Activated CD8-positive, alpha-beta memory T cell treated with anti-CD3 and anti-CD28 coated beads for 24 hours (primary cell): ENCODE measurements at regions not wholly inside any gene's neighbourhood (a gene's known extent, or its start where the extent isn't known, plus 50 kb on each side); places are given as distances from the start of the nearest gene placed in this dataset.

Experiments
- DNase-seq: peaks from one replicate; pipeline ENCODE4 v3.0.0-alpha.2; 2020

DNA sequence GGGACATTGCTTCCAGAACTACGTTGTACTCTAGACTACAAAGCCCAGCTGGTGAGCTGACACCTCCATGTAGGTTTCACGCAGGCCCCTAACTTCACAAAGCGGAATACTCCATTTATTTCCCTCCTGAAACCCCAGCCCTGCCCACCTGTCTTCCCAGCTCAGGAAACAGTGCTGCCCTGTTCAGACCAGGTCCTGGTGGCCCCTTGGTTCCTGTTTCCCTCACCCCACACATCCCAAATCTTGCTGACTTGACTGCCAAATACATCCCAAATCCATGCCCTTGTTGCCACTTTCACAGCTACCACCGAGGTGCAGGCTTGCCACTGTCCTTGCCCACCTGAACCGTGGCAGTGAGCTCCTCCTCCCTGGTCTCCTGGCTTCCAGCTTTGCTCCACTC lies 113.1 kb upstream of the PTPN1 start:
- DNase-seq: no peak

DNA sequence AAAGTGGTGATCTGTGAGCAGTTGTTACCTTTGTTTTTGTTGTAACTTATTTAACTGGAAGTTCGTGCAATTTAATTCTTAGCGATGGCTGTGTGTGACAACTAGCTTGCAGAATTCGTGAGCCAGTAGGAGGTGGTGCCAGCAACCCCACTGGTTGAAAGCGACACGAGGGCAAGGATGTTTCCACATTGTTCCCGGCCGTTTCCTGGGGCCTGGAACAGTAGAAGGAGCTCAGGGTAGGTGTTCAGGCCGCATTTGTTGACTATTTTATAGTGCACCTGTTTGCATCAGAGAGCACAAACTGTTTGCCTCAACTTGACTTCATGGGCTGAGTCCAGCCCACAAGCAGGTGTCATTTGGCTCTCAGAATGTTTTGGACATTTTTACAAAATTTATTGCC lies 112.1 kb upstream of the PTPN1 start:
- no peak for DNase-seq

DNA sequence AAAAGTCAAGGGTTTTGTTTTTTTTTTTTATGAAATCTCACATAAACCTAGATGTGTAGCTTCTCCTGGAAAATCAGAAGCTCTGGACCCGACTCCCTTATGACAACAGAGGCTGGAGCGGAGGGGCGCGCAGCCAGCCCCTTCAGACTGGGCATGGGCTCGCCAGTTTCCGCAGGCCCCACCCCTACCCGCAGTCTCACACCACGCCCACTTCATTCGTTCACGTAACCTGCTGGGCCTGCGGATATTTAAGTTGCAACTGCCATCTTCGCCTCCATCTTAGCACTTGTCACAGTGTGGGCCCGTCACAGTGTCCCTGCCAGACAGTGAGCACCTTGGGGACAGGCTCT lies 111.7 kb upstream of the PTPN1 start:
- DNase-seq: no peak

DNA sequence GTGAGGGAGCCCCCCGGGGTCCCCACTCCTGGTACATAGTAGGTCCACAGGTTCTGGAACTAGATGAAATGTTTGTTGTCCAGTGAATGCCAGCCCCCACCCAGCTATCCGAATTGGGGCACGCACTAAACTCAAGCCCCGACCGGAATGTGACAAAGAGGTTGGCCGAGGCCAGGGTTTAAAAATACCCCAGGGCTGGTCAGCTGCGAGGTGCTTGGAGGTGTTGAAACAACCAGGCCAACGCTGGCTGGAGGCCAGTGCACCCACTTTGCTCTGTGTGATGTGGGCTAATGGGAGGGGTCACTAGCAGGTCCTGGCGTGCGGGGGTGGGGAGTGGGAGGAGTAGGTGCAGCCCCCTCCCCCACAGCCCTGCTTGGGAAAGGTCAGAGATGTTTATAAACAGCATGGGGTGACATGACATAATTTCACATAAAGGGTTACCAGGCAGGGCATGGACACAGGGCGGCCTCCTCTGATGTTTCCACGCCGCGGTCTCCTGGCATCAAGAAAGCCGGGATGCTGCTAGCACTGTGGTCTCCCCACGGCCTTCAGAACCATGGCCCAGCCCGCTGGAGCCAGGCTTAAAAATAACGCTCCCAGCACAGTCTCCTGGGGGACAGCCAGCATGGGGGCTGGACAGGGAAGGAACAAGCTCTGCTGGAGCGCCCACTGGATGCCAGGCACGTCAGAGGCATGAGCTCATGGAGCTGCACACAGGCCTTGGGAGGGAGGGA lies 111.2 kb upstream of the PTPN1 start:
- DNase-seq: no peak

DNA sequence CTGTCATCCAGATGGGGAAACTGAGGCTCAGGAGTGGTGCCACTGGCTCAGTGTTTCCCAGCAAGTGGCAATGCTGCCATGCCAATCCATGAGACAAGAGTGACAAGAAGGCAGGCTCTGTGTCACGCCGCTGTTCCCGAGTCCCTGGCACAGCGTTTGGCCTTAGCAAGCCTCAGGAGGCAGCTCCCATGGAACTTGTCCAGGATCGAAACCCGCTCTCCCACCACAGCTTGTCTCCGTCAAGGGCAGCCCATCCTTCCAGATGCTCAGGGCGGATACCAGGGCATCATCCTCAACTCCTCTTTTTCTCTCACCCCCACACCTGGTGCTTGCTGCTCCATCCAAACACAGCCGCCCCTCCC lies 110.6 kb upstream of the PTPN1 start:
- DNase-seq: no peak

DNA sequence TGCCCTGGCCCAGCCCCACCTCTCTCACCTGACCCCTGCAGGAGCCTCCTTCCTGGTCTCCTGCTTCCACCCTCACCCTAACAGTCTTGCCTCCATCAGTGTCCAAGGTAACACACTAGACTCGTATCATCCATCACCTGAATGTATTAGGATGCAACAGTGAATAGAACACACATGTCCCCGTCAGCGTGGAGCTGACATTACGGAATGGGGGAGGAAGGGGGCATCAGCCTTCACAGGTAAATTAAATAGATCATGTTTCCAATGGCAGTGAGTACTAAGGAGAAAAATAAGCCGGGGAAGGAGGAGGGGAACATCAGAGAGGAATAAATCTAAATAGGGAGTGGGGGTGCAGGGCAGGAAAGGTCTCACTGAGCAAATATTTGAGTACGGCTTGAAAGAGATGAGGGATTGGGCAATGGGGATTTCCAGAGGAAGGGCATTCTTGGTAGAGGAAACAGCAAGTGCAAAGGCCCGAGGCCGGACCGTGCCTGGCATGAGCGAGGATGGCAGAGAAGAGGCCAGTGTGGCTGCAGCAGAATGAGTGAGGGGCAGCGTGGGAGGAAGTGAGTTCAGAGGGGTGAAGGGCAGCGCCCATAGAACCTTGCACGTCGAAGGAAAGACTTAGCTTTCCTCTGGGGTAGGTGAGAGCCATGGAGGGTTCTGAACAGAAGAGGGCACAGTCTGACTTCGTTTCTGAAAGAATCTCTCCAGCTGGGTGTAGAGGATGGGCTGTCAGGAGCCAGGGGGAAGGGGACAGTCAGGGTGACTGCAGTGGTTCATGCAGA lies 110.1 kb upstream of the PTPN1 start:
- DNase-seq: no peak

DNA sequence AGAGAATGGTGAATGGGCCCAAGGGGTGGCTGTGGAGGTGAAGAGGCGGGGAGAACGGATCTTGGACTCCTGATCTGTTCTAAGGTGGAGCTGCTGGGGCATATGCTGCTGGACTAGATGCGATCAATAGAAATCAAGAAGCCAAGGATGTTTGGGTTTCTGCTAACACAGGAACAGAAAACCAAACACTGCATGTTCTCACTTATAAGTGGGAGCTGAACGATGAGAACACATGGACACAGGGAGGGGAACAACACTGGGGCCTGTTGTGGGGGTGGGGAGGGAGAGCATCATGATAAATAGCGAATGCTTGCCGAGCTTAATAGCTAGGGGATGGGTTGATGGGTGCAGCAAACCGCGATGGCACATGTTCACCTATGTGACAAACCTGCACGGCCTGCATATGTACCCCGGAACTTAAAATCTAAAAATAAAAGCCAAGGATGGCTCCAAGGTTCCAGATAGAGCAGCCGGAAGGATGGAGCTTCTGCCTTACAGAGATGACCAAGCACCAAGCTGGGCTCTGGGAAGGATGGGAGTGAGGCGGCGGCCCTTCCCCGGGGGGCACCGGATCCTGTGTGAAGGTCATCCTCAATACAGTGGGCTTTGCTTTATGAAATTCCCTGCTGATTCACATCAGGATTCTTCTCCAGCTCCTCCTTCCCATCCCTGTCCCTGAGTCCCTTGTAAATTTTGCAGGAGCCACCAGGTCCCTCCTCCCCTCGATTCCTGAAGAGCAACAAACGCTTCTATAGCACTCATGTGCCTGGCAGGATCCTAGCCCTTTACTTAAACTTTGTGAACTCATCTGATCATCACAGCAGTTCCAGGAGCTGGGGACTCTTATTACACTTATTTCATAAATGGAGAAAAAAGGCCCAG lies 109.2 kb upstream of the PTPN1 start:
- DNase-seq: no peak

DNA sequence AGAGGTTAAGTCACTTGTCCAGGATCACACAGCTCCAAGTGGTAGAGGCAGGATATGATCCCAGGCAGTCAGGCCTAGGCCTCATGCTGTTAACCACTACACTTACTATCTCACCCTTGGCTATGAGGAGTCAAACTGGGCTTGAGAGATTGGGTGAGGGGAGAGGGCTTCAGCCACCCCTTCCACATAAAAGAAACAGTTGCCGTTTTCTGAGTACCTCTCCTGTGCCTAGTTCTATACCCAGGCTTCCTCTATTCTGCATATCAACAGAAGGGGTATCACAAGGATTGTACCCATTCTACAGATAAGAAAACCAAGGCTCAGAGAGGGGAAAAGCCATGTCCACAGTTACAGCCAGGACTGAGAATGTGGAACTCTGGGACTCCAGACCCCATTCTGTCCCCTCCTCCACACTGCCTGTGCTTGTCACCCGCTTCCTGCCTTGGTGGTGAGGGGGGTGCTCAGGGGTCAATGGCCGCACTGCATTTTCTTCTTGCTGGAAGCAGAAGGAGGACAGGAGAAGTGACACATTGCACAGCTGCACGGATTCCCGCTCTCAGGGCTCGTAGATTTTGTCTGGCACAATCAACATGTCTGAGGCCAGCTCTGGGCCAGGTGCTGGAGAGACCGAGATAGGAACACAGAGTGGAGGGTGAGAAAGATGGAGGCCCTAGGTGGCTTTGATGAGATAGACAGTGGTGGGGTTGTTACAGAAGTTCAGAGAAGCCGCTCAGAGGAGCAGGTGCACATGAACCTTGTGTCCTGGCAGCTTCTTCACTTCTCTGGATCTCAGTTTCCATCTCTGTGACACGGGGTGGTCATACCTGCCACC lies 108.4 kb upstream of the PTPN1 start:
- no peak for DNase-seq

DNA sequence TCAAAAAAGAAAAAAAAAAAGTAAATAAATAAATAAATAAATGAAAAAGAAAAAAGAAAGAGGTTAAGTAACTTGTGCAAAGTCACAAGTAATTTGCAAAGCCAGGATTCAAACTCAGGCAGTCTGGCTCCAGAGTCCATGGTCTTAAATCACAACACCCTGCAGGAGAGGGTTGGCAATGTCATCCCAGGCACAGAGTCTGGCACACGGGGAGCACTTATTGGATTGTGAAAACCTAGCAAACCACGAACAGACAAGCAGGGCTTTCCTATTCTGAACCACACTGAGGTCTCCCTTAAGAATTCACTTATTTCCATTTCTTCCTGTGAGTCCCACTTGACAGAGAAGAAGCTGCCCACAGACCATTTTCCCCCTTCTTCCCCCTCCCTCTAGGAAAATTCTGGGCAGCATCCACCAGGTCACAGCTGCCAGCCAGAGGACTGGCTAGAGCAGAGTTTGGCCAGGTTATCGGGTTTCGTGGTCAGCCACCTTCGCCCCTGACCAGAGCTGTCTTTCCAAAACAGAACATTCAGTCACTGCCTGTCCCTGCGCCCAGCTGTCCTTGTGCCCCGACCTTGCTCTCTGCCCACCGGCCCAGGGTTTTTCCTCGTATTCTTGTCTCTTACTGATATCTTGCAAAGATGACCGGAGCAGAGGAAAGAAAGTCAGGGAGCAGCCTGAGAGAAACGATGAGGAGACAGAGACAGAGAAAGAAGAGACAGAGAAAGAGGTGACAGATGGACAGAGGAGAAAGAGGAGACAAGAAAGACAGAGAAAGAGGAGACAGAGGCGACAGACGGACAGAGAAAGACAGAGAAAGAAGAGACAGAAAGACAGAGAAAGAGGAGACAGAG lies 106.4 kb upstream of the PTPN1 start:
- DNase-seq: no peak

DNA sequence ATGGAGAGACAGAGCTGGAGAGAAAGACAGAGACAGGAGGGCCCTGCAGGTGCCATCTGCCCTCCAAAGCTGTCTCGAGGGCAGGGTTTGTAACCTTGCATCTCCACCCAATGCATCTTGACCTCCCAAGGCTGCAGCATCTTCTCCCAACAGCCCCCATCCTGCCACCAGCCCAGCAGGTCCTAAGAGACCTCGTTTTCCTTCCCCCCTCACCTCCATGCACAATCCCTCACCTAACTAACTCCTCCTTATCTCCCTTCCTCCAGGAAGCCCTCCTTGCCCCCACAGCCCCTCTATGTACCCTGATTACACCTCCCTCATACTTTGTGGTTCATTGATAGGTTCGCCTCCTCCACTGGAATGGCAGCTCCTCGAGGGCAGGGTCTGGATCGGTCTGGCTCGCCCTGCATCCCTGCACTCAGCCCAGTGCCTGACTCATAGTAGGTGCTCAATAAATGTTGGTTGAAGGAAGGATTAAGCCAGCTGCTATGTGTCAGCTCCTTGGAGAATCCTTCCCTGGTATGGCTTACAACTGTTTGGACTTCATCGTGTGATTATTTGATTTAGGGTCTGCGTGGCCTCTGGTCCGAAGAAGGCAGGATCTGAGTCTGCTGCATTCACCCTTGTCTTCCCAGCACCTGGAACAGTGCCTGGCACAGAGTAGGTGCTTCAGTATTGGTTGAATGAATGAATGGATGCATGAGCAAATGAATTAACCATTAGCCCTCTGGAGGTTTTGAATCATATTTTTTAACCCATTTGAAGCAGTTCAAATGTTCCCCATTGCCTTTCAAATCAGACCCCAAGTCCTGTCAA lies 105.6 kb upstream of the PTPN1 start:
- no peak for DNase-seq

DNA sequence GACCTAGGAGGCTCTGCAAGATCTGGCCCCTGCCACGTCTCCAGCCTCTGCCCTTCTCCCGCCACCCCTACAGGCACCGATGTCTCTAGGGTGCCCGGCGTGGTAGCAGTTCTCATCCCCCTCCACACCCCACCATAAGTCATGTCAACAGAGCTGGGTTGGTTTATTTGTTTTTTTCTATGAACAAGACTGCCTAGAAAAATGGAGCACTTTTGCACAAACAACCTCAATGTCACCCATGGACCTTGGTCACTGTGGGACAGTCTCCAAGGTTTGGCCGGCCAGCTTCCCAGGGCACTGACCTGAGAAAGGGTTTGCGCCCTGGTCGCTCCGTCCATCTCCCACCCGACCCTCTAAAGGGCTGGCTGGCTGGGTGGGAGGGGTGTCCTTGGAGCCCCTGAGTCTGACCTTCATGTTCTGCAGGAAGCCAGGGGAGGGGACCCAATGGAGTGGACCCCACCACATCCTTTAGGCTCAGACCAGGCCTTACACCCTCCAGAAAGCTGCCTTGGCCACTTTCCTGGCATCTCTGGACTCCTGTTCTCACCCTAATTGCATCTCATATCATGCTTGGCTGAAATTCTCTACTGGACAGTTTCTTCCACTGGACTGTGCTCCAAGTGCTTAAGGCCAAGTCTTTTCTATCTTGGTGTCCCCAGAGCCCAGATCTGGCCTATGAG lies 104.8 kb upstream of the PTPN1 start:
- no peak for DNase-seq

DNA sequence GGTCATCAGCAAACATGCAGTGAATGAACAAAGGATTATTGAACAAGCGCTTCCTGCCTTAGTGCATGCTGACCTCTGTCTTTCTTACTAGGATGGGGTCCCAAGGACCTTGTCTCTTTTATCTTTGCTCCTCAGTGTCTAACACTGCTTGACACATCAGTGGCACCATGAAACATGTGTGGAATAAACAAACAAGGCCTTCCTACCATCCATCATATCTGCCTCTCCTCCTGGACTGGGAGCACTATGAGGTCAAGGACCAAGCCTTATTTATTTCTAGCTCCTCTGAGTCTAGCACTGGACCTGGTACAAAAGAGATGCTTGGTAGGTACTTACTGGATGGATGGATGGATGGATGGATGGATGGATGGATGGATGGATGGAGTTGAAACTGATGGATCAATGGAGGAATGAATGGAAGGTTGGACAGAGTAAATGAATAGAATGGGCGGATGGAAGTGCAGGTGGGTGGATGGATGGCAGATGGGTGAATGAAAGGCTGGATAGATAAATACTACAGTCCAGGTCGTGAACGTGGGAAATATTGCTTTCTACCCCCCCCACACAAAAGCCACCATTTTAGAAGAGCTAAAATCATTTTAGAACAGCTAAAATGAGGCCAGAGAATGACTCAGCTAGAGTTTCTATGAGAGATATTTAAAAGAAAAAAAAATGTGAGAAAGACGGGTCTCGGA lies 104.1 kb upstream of the PTPN1 start:
- no peak for DNase-seq

DNA sequence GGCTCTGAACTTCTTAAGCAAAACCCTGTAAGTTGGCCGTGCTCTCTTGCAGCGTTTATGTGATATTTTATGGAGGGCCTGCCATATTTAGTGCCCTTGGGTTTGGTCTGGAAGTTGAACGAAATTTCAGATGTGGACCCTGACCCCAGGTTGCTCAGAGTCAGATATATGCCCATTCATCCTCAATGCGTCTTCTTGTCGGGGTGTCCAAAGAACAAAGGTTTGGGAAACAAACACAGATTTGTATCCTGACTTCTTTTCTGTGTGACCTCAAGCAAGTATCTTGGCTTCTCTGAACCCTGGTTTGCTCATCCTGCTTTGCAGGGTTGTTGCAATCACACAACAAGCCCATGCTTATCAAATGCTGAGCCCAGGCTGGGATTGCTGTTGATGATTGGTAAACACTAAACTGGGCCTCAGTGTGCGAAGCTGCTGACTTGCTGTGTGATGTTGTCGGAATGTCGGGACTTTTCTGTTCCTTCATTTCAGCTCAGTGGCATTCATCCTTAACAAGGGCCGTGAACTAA lies 103.5 kb upstream of the PTPN1 start:
- no peak for DNase-seq

DNA sequence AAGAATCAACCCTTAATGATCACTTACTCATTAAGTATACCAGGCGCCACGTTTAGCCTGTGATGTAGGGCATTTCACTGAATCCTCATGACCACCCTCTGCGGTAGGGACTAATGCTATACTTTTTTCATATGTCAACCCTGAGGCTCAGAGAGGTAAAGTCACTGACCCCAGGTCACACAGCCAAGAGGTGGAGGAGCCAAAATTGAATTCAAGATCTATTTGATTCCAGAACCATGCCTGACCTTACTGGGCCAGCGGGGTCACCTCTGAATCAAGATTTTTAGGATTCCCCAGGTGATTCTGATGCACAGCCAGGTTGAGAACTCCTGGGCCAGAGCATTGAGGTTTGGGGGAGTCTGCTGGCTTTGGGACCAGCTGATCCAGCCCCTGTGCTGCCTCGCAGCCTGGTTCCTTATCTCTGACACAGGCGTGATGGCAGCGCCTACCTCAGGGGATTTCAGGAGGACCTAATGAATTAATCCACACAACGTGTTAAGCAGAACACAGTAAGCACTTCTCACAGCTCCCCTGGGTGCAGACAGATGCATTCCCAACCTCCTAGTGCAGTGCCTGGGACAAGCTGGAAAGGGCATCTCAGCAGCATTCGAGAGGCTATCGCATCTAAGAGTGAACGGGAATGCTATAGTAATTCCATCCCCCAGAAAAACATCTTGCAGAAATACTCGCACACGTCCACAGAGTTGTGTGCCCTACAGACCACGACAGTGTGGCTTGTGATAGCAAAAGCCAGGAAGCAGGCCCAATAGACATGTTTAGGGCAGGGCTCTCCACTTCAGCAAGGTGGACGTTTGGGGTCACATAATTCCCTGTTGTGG lies 101.4 kb upstream of the PTPN1 start:
- DNase-seq: no peak

DNA sequence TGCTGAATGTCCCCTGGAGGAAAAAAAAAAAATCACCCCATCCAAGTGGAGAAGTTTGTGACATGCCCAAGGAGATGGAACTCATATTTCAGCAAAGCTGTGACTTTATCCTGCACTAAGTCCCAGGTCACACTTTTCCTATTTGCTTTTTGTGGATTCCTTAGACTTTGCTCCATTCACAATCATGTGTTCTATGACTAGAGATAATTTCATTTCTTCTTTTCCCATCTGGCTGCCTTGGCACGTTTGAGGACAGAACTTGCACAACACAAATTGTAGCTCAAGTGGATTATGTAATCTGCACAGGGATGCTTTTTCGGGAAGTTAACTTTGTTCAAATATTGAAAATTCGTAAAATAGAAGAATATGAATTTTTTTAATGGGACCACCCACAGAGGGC lies 100.7 kb upstream of the PTPN1 start:
- no peak for DNase-seq

DNA sequence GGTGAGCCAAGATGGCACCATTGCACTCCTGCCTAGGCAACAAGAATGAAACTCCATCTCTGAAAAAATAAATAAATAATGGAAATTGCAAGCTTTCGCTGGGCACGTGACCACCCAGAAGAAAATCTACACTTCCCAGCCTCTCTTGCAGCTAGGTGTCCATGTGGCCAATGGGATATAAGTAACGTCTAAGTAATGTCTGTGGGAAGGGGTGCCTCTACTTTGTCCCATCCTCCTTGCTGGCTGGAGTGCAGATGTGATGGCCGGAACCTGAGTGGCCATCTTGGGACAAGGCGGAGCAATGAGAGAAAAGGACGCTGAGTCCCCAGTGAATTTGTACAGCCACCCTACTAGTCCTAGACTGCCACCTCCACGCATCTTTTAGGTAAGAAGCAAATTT lies 99.8 kb upstream of the PTPN1 start:
- DNase-seq: no peak

DNA sequence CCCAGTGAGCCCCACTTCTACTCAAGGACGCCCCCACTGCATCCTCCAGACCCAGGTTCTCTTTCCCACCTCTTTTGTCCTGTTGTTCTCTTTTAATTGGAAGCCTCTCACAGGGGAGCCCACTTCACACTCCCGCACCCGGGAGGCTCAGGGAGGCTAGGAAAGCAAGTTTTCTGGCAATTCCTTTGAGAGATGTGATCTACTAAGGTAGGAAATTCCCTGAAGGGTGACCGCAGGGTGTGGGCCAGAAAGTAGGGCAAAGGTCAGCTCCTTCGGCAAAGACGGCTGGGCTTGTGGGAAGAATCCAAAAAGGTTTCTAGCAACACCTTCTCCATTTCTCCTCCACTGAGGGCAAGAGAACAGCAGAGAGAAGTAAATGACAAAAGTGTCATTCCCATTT lies 98.1 kb upstream of the PTPN1 start:
- no peak for DNase-seq

DNA sequence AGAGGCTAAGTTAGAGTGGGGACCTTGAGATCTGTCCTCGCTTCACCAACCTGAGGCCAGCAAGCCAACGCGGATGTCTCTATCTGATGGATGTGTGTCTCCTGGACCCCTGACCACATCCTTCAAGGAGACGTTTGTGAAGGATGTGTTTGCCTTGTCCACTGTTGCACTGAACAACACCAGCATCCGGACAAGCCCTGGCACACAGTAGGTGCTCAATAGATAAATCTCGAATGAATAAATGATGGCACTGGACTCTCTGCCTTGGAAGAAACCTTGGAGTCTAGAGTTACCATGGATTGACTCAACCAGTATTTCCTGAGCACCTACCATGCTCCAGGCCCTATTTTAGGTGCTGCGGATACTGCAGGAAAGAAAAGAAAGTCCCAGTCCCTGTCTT lies 97.7 kb upstream of the PTPN1 start:
- no peak for DNase-seq

DNA sequence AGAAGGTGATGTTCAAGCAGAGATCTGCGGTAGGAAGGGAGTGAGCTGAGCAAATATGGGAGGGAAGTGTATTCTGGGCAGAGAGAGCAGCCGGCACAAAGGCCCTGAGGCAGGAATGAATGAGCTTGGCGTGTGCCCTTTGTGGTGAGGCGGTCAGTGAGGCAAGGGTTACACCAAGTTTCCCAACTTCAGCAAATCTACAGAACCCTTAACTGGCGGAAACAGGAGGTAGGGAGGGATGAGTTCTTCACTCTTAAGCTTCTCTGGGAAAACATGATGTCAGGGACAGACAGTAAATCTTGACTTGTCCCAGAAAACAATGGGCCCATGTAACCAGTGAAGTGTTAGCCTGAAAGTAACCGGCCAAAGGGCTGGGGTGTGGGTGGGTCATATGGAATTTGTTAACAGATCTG lies 97.1 kb upstream of the PTPN1 start:
- no peak for DNase-seq
